ENCODE measurements at regions not wholly inside any gene's neighbourhood (a gene's known extent, or its start where the extent isn't known, plus 50 kb on each side); places are given as distances from the start of the nearest gene placed in this dataset.

DNA sequence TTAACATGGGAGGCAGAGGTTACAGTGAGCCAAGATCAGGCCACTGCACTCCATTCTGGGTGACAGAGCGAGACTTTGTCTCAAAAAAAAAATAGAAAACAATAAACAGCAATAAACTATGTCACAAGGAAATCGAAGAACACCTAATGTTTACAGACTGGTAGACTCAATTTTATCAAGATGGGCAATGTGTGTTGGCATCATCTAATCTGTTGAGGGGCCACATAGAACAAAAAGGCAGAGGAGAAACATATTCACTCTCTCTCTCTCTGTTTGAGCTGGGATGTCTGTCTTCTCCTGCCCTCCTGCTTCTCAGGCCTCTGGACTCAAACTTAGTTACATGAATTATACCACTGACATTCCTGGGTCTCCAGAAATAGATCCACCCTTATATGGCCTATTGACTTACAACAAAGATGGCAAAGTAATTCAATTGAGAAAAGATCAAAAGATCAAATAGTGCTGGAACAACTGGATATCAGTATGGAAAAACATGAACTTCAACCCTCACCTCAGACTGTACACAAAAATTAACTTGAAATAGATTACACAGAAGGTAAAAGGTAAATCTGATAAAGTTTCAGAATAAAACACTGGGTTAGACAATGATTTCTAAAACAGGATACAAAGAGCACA, 703.8 kb upstream of the CRIM1 start:
- Histone ChIP-seq H3K4me3 (no peak overlapping the region), H3K27me3 (ENCODE audit: low read depth) (no peaks in the 10 kb centered on the region), H3K36me3 (no peaks in the 10 kb centered on the region), H3K4me1 (no peaks in the 10 kb centered on the region), H3K9me3 (replicated peaks) (peaks cover 6% of the 10 kb centered on the region), H3K27ac (replicated peaks) (no peak overlapping the region)
- TF ChIP-seq, protein P1, sequence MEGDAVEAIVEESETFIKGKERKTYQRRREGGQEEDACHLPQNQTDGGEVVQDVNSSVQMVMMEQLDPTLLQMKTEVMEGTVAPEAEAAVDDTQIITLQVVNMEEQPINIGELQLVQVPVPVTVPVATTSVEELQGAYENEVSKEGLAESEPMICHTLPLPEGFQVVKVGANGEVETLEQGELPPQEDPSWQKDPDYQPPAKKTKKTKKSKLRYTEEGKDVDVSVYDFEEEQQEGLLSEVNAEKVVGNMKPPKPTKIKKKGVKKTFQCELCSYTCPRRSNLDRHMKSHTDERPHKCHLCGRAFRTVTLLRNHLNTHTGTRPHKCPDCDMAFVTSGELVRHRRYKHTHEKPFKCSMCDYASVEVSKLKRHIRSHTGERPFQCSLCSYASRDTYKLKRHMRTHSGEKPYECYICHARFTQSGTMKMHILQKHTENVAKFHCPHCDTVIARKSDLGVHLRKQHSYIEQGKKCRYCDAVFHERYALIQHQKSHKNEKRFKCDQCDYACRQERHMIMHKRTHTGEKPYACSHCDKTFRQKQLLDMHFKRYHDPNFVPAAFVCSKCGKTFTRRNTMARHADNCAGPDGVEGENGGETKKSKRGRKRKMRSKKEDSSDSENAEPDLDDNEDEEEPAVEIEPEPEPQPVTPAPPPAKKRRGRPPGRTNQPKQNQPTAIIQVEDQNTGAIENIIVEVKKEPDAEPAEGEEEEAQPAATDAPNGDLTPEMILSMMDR (IDR thresholded peaks at IDR 0.05; ENCODE audit: borderline replicate concordance): no peak
- DNase-seq: no peak
- intact Hi-C loops (cut with micrococcal nuclease): no loop called here

DNA sequence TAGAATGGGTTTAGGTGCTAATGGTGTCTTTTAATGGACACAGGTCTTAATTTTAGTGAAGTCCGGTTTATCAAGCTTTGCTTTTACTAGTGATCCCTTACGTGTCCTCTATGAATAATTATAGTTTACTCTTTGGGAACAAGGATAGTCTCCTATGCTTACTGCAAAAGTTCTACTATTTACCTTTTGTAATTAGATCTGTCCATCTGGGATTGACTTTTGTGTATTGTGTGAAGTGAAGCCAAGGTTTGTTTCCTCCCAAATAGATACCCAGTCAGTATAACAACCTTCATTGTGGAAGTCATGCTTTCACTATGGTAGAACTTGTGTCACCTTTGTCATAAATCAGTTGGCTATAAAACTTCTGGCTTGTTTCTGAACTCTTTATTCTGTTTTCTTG, 740.9 kb upstream of the CRIM1 start:
- Histone ChIP-seq H3K4me1 (no peaks in the 10 kb centered on the region), H3K36me3 (no peaks in the 10 kb centered on the region), H3K9me3 (replicated peaks) (no peaks in the 10 kb centered on the region), H3K4me3 (no peak overlapping the region), H3K27ac (replicated peaks) (no peak overlapping the region), H3K27me3 (ENCODE audit: low read depth) (no peaks in the 10 kb centered on the region)
- no peak for DNase-seq
- intact Hi-C loops (cut with micrococcal nuclease): no loop called here
- TF ChIP-seq, protein P1 (IDR thresholded peaks at IDR 0.05; ENCODE audit: borderline replicate concordance): no peak

DNA sequence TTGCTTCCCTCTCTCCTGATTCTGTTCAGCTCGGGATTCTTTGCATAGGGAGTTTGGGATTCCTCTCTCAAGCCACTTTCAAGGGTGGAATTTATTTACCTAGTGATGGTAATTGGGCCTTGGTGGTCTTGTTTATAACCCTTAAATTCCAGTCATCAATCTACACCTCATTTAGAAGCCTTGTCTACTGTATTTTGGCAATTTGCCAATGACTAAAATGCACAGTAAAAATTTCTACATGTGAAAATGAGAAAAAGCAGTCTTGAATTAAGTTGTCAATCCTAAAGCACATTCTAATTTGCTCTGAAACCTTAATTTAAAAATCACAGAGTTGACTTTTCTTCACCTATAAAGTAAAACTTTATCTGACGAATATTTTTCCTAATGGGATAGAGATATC, 749.2 kb upstream of the CRIM1 start:
- H3K4me3 ChIP-seq: no peak overlapping the region
- no peak for DNase-seq
- no peaks in the 10 kb centered on the region for H3K4me1 ChIP-seq
- H3K36me3 ChIP-seq: no peaks in the 10 kb centered on the region
- H3K27ac ChIP-seq (replicated peaks): no peak overlapping the region
- no peaks in the 10 kb centered on the region for H3K27me3 ChIP-seq (ENCODE audit: low read depth)
- TF ChIP-seq, protein P1 (IDR thresholded peaks at IDR 0.05; ENCODE audit: borderline replicate concordance): no peak
- intact Hi-C loops (cut with micrococcal nuclease): no loop called here
- no peaks in the 10 kb centered on the region for H3K9me3 ChIP-seq (replicated peaks)

DNA sequence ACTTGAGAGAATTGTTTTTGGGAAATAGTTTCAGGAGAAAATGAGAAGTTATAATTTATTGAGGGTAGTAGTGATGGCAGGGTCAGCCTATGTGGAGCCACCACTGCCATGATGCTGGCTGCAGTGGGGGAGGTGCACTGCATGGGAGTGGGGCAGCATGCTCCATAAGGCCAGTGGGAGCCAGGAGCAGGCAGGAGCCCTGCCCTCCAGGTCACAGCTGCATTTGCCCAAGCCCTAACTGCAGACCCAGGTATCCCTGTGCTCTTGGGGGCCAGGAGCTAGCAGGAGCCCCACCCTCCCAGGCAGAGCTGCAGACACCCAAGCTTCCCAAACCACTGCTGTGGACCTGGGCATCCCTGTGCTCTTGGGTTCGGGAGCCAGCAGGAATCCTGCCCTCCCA, 757.3 kb upstream of the CRIM1 start:
- Histone ChIP-seq H3K9me3 (replicated peaks) (peaks cover 13% of the 10 kb centered on the region), H3K27ac (replicated peaks) (no peak overlapping the region), H3K27me3 (ENCODE audit: low read depth) (no peaks in the 10 kb centered on the region), H3K4me1 (no peaks in the 10 kb centered on the region), H3K36me3 (no peaks in the 10 kb centered on the region), H3K4me3 (no peak overlapping the region)
- DNase-seq: no peak
- intact Hi-C loops (cut with micrococcal nuclease): no loop called here
- TF ChIP-seq, protein P1 (IDR thresholded peaks at IDR 0.05; ENCODE audit: borderline replicate concordance): no peak

DNA sequence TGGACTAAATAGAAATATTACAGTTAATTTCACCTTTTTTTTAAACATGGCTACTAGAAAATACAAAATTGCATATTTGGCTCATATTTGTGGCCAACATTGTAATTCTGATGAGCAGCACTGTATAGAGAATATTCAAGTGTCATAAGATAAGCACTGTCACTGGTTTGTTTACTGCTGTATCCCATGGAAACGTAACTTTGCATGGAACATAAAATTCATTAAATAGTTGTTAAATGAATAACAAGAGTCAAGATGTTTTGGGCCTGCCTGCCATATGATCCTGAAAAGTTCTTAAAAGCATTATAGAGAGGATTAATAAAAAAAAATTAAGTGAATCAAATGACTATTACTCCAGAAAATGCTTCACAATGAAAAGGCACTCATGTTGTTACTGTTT, 763.7 kb upstream of the CRIM1 start:
- Histone ChIP-seq H3K27me3 (ENCODE audit: low read depth) (no peaks in the 10 kb centered on the region), H3K27ac (replicated peaks) (no peak overlapping the region), H3K36me3 (no peaks in the 10 kb centered on the region), H3K4me3 (no peak overlapping the region), H3K9me3 (replicated peaks) (peaks cover 19% of the 10 kb centered on the region), H3K4me1 (no peaks in the 10 kb centered on the region)
- TF ChIP-seq, protein P1 (IDR thresholded peaks at IDR 0.05; ENCODE audit: borderline replicate concordance): no peak
- intact Hi-C loops (cut with micrococcal nuclease): no loop called here
- no peak for DNase-seq

Measured in left ventricle myocardium inferior (tissue), 1 donor.